ENCODE measurements at regions not wholly inside any gene's neighbourhood (a gene's known extent, or its start where the extent isn't known, plus 50 kb on each side); places are given as distances from the start of the nearest gene placed in this dataset.

DNA sequence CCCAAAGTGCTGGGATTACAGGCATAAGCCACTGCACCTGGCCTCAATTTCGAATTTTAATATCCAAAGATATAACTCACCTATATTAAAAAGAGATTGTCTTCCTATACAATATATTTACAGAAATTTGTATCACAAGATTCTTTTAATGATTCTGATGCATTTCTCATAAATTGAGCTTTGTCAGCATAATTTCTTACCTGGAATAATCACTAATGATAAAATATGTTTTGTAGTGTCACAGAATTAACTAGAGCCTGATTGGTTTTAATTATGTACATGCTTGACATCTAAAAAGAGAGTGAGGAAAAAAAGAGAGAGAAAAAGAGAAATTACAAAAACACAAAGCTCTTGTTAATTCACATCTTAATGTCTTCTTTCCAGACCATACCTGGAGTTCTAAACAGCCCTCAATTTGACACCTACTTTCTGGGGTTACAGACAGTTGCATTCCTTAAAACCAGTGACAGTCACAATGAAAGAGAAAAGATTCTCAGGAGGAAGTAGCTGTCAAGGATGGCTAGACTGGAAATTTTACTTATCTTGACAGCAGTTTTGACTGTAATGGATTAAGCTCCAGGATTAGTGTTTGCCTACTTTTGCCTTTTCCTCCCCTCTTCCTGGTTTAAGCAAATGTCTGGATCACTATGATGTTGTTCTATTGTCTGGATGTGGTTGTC is 214.4 kb downstream of the SPRY2 start:
- DNase-seq (ENCODE audit: low read depth): no peak

DNA sequence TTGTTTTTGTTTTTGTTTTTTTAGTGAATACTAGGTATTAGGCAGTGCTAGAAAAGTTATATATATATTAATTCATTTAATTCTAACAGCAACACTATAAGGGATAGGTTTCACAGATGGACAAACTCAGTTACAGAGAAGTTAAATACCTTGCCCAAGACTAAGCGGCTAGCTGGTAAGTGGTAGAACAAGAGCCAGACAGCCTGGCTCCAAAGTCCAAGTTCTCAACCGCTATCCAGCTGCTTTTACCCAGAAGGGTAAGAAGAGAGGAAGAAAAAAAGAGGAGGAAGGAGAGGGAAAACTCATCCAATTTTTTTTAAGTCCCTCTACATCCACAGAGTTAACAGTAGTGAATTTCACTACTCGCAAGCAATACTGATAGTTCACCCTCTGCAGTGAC is 217.0 kb downstream of the SPRY2 start:
- no peak for DNase-seq (ENCODE audit: low read depth)

DNA sequence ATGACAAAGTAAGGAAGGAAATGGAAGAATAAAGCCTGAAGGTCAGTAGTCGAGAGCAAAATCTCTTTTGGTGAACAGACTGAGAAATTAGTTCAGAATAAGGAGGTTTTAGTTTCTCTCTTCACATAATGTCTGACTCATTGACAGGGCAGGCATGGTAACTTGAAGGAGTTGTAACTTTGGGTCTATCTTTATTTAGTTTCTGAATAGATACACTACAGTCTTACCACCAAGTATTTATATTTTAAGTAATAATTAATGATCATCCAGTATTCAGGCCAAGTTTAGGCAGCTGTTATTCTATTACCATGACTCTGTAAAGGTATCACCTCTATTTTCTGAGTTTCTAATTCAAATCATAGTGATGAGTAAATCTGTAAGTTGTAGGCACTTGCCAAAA is 219.9 kb downstream of the SPRY2 start:
- DNase-seq (ENCODE audit: low read depth): no peak

DNA sequence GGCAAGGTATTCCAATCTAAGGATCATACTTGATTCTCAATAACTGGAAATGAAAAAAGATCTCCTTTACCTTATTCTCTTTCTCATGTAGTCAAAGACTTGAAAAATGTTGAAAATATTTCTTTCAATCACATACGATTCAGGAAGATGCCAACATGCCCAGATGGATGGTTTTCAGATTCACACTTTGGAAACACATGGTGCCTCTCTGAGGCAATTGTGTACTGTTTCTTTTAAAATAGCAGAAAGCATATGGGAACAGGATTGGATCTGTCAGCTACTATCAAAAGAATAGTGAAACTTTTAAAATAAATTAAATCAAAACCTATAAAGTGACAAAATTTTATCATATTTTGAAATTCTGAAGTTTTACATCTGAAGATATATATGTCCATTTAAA is 222.4 kb downstream of the SPRY2 start:
- DNase-seq (ENCODE audit: low read depth): no peak

DNA sequence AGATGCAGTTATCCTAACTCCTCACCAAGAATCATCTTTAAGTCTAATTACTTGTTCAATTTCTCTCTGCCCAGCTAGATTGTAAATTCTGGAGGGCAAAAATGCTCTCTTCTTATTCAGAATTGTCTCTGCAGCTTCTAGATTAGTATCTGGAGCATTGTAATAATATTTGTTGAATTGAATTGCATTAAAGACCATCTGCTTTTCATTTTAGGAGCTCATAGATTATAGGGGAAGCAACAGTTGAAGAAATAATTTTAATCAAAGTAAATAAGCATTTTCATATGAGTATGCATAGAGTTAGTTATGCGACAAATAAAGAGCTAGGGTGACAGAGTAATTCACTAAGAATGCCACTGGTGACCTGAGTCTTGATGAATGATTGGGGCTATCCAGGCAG is 222.8 kb downstream of the SPRY2 start:
- no peak for DNase-seq (ENCODE audit: low read depth)

DNA sequence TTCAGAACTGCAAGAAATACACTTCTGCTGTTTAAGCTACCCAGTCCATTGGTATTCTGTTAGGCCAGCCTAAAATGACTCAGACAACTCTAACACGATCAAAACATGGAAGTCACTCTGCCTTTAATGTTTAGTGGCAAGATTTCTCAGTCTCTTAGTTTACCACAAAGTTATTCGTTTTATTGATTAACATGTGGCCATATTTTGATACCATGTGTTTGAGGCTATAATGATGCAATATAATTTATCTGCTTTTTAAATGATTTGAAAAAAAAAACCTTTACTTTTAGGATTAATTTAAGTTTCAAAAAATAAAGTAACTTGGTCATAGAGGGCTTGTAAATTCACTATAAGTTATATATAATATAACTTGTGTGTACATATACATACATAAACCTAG is 223.4 kb downstream of the SPRY2 start:
- no peak for DNase-seq (ENCODE audit: low read depth)

DNA sequence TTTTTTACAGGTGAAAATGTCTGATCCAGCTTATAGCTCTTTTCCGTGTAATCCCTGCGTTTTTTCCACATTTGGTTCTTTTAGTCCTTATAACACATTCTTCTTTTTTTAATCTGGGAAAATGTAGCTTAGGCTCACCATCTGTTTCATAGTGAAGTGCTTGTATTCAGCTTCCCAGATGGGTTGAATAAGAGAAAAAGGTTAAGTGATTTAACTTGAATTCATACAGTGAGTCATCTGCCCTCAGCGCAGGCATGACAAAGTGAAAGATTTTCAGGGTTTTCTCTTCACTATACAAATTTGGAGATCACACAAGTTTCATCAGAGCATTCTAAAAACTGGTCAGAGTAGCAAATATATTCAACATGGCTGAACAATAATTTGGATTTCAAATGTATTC is 224.8 kb downstream of the SPRY2 start:
- DNase-seq (ENCODE audit: low read depth): no peak

DNA sequence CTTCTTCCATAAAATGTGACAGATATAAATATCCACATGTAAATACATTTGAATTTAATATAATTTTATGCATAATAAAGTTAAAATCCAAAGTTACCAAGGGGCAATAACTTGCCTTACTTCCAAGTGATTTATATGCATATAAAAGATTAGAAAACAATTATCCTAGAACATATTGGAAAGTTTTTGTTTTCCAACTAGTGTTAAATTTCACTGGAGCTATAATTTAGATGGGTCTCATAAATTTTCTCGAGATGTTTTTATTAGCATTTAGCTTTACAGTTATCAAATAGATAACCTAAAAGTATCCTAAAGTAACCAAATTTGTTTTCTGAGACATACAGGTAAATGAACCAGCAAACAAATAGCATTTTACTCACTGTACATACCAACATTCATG is 225.3 kb downstream of the SPRY2 start:
- no peak for DNase-seq (ENCODE audit: low read depth)

DNA sequence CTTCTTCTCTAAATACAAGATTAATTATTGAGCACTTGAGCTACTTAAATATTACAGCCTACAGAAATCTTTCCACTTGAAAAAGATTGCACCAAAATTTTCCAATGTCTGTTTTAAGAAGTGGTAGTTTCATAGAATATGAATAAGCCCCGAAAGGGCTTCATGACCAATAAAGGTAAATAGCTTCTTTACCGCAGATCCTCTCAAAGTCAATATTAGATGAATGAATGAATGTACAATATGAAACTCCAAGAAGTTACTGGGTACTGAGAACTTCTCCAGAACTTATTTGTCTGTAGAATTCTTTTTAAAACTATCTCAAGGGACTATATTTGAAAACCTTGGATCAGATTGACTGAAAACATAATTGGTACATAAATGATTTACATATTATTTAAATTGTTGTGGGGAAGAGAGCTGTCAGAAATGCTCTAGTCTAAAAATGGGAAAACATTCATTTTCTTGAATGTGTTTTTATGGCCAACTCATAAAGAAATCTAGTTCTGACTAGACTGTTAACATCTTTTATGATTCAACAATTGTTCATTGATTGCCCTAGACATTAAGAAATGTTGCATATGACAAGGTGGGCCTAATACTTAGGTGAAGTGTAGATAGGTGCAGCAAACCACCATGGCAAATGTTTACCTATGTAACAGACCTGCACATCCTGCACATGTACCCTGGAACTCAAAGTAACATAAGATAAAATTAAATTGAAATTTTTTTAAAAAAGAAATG is 227.0 kb downstream of the SPRY2 start:
- DNase-seq (ENCODE audit: low read depth): no peak

DNA sequence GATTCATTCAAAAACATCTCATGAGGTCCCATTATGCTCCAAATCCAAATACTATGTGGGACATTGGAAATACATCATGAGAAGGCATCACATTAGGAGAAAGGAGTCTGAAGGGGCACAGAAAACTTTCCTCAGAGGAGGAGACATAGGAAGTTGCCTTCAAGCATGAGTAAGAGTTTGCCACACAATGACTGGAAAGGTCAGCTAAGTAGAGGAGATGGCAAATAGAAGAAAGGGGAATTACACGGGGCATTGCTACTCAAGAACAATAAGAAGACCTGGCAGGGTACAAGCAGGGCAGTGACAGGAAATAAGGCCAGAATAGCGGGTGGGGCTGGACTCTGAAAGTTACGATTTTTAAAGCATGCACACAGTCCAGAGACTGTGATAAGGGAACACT is 231.6 kb downstream of the SPRY2 start:
- DNase-seq (ENCODE audit: low read depth): no peak

DNA sequence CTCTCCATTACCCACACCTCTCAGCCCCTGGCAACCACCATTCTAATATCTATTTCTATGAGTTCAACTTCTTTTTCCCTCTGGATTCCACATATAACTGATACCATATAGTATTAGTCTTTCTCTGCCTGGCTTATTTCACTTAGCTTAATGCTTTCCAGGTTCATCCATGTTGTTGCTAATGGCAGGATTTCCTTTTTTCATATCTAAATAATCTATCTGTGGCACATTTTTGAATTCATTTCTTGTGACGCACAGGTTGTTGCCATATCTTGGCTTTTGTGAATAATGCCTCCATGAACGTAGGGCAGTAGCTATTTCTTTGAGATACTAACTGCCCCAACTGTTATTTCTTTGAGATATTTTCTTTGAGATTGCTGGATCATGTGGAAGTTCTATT is 235.6 kb downstream of the SPRY2 start:
- no peak for DNase-seq (ENCODE audit: low read depth)

DNA sequence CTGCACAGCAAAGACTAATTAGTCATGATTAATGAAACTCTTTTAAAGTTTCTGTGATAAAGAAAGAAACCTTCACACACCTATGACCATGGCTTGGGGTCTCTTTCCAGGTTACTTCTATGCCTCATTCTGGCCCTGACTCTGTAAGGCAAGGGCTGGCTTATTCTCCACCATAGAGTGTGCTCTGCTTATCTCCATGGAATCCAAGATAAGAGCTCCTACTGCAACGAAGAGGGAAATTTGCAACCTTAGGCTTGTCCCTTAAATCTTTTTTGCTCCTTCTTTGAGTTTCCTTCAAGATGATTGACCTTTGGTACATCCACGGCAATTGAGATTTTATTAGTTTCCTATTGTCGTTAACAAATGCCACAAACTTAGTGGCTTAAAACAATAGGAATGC is 239.9 kb downstream of the SPRY2 start:
- DNase-seq (ENCODE audit: low read depth): no peak

DNA sequence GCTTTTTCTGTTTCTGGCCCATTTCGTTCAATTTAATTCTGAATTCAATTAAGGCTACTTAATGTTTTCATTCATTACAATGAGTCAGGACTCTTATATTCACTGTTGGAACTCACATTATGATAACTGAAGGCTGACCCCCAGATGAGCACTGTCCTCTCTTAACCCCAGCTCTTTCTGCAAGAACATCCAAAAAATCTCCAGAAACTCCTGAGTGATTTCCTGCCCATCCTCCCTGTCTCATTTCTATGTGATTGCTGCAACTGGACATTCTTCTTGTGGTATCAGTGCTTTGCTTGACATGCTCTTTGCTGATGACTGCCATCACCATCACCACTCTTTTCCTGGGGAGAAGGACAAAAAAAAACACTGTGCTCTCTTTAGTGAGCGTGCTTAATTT is 240.3 kb downstream of the SPRY2 start:
- no peak for DNase-seq (ENCODE audit: low read depth)

DNA sequence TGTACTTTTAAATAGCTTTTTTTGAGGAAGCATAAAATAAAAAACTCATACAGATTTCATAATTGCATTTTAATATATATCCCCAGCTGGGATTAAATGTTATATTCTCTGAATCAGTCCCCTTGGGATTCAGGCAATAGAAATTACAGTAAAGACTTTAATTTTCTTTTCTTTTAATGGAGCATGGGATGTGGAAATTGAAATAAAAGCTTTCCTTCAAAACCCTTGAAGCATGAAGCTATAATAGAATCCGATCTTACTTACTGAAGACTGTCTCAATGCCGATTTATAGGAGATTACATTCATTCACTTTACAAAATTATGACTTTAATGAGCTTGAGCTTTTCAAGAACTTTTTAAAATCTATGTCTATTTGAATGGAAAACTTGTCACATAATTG is 243.4 kb downstream of the SPRY2 start:
- DNase-seq (ENCODE audit: low read depth): no peak

DNA sequence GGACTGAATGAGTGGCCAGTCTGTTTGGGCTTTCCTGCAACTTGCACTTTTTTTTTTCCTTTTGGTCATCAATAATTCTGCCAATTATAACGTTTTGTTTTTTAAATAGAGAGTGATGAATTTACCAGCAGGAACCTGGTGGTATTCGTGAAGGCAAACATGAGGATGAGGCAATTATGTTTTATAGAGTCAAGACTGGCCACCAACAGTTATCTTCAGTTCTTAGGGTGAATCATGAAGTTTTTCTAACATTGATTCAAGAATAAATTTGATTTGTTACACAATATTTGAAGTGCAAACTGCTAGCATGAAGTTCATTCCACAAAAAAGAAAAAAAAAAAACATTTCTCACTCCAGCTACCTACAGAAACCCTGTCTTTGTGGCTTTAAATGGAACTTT is 244.5 kb downstream of the SPRY2 start:
- no peak for DNase-seq (ENCODE audit: low read depth)

DNA sequence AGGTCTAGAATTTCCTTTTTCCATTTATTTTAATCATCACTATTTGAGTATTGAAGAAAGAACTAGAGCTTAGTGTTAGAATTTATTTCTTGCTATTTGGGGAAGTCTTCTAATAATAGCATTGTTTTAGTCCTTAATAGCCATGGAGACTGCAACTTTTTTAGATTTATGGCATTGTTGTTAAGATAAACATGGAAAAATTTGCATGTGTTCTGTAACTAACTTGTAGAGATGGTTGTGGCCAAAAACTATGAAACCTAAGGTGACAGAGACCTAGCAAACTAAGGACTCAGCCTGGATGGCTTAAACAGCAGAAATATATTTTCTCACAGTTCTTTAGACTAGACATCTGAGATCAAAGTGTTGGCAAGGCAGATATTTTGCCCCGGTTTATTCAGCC is 246.4 kb downstream of the SPRY2 start:
- DNase-seq (ENCODE audit: low read depth): no peak

DNA sequence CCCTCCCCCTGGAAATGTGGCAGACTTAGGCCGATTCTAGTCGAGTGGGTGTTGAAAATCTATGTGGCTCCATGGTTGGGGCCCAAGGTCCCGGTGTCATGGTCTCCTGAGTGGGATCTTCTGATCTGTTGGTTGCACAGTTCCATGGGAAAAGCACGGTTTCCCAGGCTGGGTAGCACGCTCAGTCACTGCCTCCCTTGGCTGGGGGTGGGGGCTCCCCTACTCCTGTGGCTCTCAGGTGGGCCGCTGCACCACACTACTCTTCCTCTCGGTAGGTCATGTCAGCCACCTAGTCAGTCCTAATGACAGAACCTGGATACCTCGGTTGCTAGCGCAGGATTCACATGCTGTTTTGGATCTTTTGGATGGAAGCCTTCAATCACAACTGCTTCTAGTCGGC is 247.0 kb downstream of the SPRY2 start:
- no peak for DNase-seq (ENCODE audit: low read depth)

DNA sequence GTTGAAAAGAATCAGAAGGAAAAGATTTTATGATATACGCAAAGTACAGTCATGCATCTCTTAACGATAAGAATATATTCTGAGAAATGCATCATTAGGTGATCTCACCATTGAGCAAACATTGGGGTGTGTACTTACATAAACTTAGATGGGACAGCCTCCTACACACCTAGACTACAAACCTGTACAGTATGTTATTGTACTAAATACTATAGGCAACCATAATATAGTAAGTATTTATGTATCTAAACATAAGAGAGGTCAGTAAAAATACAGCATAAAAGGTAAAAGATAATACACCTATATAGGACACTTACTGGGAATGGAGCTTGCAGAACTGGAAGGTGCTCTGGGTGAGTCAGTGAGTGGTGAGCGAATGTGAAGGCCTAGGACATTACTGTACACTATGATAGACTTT is 254.6 kb downstream of the SPRY2 start:
- DNase-seq (ENCODE audit: low read depth): no peak

DNA sequence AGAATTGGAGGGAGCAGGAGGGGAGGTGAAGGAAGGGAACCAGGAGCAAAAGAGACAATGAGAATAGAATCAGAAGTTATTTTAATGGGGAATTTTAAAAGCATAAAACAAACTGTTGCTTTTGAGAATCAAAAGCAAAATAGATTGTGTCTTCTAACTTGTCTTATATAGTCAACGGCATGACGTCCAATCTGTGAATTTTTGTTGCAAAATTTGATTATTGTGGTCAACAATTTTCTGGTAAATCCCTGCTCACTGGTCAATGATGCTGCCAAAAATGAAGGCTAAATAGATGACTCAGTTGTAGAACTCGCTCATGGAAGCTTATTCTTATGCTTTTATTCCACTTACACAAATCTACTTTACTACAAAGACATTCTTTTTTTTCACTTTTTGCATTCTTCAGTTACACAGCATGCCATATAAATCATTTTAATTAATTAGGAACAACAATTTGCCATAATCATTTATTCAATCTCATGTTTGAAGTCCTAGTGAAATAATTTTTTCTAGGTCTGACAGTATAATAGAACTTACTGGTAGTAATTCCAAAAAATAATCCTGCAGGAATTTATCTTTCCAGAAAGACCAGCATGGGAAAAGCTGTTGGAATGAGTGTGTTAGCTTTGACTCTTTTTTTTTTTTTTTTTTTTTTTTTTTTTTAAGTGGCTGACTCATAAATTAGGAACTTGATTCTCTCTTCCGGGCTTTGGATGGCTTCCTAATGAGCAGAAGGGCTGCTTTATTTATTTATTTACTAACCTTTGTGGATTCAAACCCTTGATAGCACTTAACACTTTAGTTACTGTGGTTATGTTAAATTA is 256.9 kb downstream of the SPRY2 start:
- DNase-seq (ENCODE audit: low read depth): no peak

DNA sequence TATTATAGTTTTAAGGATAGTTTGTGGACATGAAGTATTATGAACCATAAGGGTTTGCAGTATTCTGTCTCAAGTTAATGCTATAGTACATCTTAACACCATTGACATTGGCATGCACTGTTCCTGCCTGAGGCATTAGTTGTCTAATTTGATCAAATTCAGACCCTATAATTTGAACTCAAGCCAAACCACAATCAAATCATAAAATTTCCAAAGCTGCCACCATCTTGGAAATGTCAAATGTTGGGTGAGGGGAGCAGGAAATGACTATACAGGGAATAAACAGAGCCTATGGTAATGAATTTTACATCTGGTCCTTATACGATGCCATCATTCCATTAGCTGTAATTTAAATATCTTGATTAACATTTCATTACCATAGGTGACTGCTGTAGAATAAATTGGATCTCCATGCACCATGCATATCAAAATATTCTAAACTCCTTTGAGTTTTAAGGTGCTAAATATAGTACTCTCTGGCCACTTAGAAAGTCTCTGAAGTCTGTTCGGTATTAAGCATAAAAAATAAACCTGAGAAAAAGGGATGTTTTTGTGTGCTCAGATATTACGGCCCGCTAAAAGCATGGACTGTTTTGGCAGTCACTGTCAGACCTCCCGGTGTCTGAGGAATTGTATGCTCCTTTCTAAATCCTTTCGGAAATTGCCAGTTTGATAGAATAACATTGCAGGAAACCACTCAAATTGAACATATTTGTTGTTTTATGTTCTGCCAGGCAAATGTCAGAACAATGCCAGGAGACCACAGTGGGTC is 257.7 kb downstream of the SPRY2 start:
- no peak for DNase-seq (ENCODE audit: low read depth)

DNA sequence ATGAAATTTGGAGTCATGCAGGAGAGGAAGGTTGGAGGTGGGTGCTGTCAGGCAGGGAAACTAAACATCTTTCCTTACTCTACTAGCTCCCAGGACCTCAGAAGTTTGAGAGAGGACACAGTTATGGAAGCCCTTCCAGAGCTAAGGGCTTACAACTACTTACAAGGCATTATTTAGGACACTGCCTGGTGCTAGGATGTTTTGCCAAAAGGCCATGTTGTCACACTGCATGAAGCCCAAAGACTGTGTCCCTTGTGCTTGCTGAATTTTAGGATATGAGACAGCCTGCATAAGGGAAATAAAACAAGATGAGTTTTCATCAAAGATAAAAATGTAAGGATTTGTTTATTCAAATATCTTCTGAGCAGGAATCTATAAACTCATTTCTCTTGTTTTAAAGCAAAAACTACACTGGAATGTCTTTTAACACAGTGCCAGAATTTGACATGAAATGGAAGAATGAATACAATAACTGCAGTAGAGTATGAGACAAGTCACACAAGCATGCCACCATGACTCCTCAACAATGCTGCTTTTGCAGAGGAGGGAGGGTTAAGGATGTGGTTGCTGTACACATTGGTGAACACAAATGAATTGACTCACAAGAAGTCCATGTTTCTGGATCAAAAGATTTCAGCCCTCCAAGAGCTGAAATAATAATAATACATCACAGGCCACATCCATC is 258.4 kb downstream of the SPRY2 start:
- no peak for DNase-seq (ENCODE audit: low read depth)

DNA sequence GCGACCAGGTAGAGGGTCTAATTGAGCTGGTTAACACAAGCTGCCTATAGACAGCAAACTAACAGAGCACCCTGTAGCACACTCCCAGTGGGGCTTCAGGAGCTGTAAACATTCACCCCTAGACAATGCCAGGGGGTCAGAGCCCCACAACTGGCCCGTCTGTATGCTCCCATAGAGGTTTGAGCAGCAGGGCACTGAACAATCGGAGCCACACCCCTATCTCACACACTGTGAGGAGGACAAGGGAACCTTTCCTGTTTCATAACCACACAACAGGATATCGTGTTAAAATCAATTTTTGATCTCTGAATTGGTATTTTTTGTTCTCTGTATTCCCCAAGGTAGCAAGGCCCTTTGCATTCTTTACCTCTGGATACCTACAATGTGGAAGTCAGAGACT is 266.1 kb downstream of the SPRY2 start:
- no peak for DNase-seq (ENCODE audit: low read depth)

Data from stimulated activated CD8-positive, alpha-beta memory T cell treated with anti-CD3 and anti-CD28 coated beads, Interleukin-12 subunit alpha, Interleukin-12 subunit beta, amount 100 ng/mL, for 1 hour (primary cell).